Coronary artery (tissue), 2 donors: ENCODE measurements at regions not wholly inside any gene's neighbourhood (a gene's known extent, or its start where the extent isn't known, plus 50 kb on each side); places are given as distances from the start of the nearest gene placed in this dataset.

Source experiments
- DNase-seq: peaks from one replicate; pipeline ENCODE4 v3.0.0-alpha.2; 2017; ENCODE audit warnings: low spot score
- H3K27ac ChIP-seq, 2 donors: fragments of 200-600 bp; sonication (generic); one replicate each; pipeline ENCODE4 v1.5.1; 2016 to 2019
- H3K4me3 ChIP-seq: fragments of 200-600 bp; sonication (generic); 2 replicates; pipeline ENCODE4 v1.5.1; 2016; ENCODE audit warnings: mild to moderate bottlenecking, moderate library complexity
- CTCF ChIP-seq: fragments of 200-600 bp; sonication (generic); IDR thresholded peaks from one replicate; pipeline ENCODE4 v1.5.1; 2019; ENCODE audit warnings: antibody characterized with exemption

GRCh38 chr9:86721843-86722705 is 225.2 kb downstream of the GAS1 start:
- no peak for TF ChIP-seq CTCF
- no peak for DNase-seq
- peak overlapping the region; percentile 29 to 70 for H3K27ac ChIP-seq
- H3K4me3 ChIP-seq, result no peak overlapping the region

- Histone ChIP-seq H3K27ac (peak overlapping the region; percentile 29 to 70), H3K4me3 (no peak overlapping the region)
- no peak for DNase-seq
- TF ChIP-seq CTCF, result no peak
Observed at GRCh38 chr9:86721226-86721781, 226.0 kb downstream of the GAS1 start.

- H3K4me3 ChIP-seq, result no peak overlapping the region
- peak overlapping the region in 1 of 2 donors; percentile 4 for H3K27ac ChIP-seq
- DNase-seq, result no peak
- no peak for TF ChIP-seq CTCF
Observed at GRCh38 chr9:86720639-86721225, 226.6 kb downstream of the GAS1 start.

- Histone ChIP-seq H3K4me3 (no peak overlapping the region), H3K27ac (peak overlapping the region in 1 of 2 donors; percentile 36)
- DNase-seq, result no peak
- no peak for TF ChIP-seq CTCF
Observed at GRCh38 chr9:86718388-86719049, 228.8 kb downstream of the GAS1 start.

GRCh38 chr9:86716326-86716922 is 230.9 kb downstream of the GAS1 start:
- H3K4me3 ChIP-seq, result no peak overlapping the region
- no peak for DNase-seq

GRCh38 chr9:86714999-86715398 is 232.3 kb downstream of the GAS1 start:
- no peak overlapping the region for H3K4me3 ChIP-seq
- H3K27ac ChIP-seq, result no peak overlapping the region
- no peak for TF ChIP-seq CTCF
- DNase-seq, result no peak

More at GRCh38 chr9:86716326-86716922, 230.9 kb downstream of the GAS1 start:
- TF ChIP-seq CTCF, result no peak
- no peak overlapping the region for H3K27ac ChIP-seq
